Renal cortical epithelial cell (primary cell): ENCODE measurements at regions not wholly inside any gene's neighbourhood (a gene's known extent, or its start where the extent isn't known, plus 50 kb on each side); places are given as distances from the start of the nearest gene placed in this dataset.

Source experiments
- DNase-seq: peaks from one replicate; pipeline ENCODE4 v3.0.0-alpha.2; 2011; ENCODE audit warnings: low read depth

DNA sequence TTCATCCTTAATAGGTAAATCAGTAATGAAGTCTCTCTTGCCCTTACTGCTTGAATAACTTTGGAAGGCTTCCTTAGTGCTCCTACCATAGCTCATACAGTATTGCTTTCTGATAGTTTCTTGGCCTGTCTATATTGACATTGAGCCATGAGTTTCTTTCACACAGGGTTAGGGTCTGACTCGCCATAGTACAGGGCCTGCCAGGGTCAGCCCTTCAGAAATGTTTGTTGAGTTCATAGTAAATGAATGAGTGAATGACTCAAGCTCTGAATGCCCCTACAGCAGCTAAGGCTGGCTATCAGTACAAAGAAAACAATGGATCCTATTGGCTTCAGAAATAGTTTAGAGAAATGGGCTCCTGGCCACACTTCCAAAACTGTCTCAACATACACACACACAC, 65.0 kb upstream of the LRATD1 start:
- peak; percentile 90 for DNase-seq

DNA sequence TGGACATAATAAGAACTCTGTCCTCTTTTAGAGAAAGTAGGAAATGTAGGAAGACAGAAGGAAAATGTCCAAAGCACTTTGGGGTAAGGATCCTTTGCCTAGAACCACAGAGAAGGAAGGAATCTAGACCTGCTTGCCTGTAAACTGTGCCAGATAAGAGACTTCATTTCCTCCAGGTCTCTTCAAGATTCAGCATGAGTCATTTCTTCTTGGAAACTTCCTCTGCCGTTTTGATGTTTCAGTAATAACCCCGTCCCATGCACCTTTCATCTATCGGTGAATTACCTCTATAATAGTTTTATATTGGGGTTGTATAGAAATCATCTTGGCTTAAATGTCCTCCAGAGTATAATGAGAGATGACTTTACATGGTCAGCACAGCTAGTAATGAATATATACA, 63.2 kb upstream of the LRATD1 start:
- DNase-seq, result peak; percentile 25

DNA sequence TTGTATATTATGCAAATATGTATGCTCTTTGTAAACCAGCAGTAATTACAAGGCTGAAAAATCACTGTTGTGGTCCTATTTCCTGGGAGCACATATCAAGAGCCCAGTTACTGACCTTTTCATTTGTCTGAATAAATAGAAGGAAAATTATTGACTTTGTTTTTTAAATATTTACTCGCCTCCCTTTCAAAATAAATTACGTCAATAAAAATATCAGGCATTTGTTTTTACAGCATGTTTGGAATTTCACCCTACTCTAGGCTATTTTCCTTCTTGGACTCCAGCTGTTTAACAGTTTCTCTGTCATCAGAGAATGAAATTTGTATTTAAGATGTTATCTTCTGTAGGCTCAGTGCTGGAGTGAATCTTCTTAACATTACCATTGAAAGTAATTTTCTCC, 59.9 kb upstream of the LRATD1 start:
- no peak for DNase-seq

DNA sequence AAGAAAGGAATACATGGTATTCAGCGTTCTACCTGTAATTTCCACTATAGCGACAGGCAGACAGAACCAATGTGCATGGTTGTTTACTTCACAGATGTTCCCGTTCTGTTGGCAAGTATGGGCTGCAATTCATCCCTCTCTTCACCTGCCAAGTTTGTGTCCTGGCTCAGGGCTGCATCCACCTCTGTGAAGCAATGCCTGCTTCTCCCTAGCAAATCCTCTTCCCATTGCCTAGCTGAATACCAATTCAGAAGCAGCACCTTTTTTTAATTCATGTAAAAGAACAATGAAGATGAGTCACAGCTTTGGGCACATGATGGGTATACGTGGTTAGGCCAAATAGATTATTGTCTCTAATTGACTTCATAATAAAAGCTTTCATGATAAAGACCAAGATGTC, 54.7 kb upstream of the LRATD1 start:
- DNase-seq, result no peak
